ENCODE measurements at regions not wholly inside any gene's neighbourhood (a gene's known extent, or its start where the extent isn't known, plus 50 kb on each side); places are given as distances from the start of the nearest gene placed in this dataset.

GRCh38 chr2:107020392-107020791 lies 134.4 kb upstream of the ST6GAL2 start:
- TF ChIP-seq CTCF (IDR thresholded peaks at IDR 0.05) (no peak), EZH2 (IDR thresholded peaks at IDR 0.05; ENCODE audit: borderline replicate concordance, insufficient read depth, low read depth, low read length, poor library complexity, severe bottlenecking) (no peak)

Data from B cell (primary cell).